Hepatic stellate cell (primary cell): ENCODE measurements at regions not wholly inside any gene's neighbourhood (a gene's known extent, or its start where the extent isn't known, plus 50 kb on each side); places are given as distances from the start of the nearest gene placed in this dataset.
"Not testable (repeated sequence)": the region's sequence is repeated elsewhere in the genome, so short reads cannot be mapped to it uniquely, and the experiment has no call there.

Source experiments
- DNase-seq: peaks from one replicate; pipeline ENCODE4 v3.0.0; 2011; ENCODE audit warnings: low spot score

DNA sequence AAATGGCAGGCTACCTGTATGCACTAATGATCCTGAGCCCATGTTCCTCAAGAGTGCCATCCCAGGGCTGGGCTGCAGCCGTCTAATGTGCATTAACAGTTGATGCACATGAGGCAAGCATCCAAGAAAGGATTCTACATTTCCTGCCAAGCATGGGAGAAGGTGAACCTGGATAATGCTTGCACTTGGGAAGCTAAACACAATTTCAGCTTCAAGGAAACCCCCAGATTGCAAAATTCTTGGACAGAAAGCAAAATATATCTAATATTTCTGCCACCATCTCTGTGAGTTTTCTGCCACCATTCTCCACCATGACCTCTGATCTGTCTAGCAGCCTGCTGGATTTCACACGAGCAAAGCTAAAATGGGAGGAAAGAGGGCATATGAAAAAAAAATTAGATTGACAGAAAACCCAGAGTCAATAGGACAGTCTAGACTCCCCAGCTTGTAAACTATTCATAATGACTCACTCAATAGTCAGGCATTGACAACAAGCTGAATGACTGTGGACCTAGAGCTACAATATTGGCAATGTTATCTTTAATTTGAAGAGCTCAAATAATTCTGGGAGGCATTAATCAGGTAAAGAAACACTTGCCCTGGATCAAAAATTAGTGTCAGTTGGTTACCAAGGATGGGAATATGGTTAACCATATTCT lies 91.9 kb upstream of the BCL2L14 start:
- DNase-seq = no peak

- no peak for DNase-seq
Observed at GRCh38 chr12:11980115-11980514, 90.6 kb upstream of the BCL2L14 start.

DNA sequence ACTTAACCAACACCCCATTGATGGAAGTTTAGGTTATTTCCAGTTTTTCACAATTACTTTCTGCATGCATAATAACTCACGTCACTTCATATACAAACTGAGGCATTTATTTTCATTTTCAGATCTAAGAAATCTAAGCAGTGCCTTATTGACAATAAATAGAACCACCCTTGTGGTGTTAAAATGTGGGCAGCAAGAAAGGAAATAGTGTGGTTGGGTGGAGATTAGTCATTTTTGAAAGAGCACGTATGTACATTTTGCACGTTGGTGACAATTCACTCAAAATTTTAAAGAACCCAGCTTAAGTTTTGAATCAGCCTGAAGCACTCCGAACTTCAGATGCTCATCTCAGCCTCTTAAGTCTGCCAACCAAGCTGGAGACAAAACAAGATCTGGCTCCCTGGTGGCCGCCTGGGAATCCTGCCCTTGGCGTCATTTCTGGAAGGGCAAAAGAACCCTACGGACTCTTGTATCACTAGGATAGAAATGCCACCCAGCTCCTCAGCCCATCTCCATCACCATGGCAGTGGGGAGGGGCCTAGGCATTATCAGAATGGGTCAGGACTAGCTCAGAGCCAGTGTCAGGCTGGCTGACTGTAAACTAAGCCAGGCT lies 89.5 kb upstream of the BCL2L14 start:
- no peak for DNase-seq

DNA sequence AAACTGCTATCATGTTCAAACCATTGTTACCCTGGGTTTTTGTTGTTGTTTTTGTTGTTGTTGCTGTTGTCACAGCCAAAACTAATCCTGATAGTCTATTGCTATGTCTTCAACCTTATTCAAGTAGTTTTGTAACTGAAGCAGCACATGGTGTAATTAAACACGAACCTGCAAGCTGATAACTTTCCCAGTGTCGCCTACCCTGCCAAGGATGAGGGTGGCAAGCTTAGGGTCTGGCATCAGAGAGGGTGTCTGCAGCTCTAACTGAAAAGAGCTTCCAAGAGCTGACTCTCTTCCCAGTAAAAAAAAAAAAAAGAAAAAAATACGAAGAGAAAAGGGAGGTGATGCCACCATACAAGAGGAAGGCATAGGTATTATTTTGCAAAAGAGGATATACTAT lies 86.3 kb upstream of the BCL2L14 start:
- DNase-seq = no peak

- no peak for DNase-seq
Observed at GRCh38 chr12:11986165-11986564, 84.6 kb upstream of the BCL2L14 start.

DNA sequence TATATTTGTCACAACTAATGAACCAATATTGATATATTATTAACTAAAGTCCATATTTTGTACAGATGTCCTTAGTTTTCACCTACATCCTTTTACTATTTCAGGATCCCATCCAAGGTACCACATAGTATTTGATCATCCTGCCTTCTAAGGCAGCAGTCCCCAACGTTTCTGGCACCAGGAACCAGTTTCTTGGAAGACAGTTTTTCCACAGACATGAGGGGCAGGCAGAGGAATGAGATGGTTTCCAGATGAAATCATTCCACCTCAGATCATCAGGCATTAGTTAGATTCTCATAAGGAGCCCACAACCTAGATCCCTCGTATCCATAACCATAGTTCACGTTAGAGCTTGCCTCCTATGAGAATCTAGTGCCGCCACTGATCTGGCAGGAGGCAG lies 82.8 kb upstream of the BCL2L14 start:
- DNase-seq = no peak

DNA sequence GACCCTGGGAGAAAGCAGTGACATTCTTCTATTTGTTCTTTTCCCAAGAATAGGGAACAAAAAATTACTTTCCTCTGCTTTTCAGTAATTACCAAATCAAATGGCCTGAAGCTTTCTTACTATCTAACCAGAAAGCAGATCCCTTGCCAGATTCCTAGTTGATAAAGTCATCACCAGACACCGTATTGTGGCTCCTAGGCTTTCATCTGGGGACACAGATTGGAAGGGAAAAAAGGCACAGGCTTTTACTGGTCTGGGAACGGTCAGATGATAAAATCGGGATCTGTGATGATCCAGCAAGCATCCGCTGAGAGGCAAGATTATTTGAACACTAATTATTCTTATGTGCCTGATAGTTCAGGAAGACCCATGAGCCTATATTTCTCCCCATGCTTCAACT lies 79.1 kb upstream of the BCL2L14 start:
- DNase-seq = no peak

GRCh38 chr12:11992515-11992914 lies 78.2 kb upstream of the BCL2L14 start:
- DNase-seq = no peak

DNA sequence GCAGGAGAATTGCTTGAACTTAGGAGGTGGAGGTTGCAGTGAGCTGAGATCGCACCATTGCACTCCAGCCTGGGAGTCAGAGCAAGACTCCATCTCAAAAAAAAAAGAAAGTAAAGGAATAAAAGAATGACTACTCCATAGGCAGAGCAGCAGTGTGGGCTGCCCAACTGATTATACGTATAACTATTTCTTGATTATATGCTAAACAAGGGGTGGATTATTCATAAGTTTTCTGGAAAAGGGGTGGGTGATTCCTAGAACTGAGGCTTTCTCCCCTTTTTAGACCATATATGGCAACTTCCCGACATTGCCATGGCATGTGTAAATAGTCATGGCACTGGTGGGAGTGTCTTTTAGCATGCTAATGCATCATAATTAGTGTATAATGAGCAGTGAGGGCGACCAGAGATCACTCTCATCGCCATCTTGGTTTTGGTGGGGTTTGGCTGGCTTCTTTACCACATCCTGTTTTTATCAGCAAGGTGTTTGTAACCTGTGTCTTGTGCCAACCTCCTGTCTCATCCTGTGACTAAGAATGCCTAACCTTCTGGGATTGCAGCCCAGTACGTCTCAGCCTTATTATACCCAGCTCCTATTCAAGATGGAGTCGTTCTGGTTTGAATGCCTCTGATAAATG lies 72.3 kb upstream of the BCL2L14 start:
- DNase-seq = not testable (repeated sequence)

DNA sequence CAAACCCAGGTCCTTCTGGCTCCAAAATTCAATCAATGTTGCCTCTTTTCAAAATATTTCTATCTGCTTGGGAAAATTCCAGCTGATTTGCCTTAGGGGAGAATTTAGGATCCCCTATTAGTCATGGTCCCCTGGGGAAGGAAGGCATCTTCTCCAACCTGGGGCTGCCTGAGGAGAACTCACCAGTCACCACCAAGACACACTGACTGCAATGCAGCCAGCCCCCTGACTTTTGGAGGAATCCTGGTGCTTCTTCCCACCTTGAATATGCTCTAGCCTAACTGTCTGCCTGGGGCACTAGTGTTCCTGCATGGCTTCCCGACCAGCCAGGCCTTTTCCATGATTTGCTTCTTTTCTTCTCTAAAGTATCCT lies 71.8 kb upstream of the BCL2L14 start:
- no peak for DNase-seq

GRCh38 chr12:12003609-12004008 lies 67.1 kb upstream of the BCL2L14 start:
- DNase-seq = no peak

- DNase-seq = no peak
Observed at GRCh38 chr12:12004524-12004923, 66.2 kb upstream of the BCL2L14 start.

DNA sequence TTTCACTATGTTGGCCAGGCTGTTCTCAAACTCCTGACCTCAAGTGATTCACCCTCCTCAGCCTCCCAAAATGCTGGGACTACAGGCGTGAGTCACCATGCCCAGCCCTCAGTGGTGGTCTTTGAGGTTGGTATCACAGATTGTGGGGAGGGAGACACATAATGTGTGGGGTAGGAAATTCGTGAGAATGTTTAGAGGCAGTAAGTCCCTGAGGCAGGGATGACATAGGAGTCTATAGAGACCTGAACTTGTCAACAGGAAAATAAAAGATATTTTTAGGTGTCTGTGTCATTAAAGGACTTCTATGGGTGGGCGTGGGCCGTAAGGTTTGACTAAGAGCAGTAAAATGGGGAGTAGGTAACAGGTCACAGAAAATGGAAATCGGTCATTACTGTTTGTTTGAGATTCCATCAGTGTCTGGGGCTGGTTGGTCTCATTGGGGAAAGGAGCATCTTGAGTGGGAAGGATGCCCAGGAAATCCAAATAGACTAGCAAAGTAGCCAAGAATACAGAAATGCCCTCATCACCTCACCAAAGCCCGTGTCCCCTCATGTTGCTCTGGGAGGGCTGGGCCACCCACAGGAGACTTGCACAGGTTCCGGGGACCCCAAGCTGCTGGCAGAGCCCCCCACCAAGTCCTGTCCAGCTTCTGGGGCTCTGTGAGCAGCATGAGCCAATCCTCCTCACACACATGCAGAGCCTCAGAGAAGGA lies 63.6 kb upstream of the BCL2L14 start:
- DNase-seq = no peak

GRCh38 chr12:12007713-12008231 lies 63.0 kb upstream of the BCL2L14 start:
- no peak for DNase-seq

DNA sequence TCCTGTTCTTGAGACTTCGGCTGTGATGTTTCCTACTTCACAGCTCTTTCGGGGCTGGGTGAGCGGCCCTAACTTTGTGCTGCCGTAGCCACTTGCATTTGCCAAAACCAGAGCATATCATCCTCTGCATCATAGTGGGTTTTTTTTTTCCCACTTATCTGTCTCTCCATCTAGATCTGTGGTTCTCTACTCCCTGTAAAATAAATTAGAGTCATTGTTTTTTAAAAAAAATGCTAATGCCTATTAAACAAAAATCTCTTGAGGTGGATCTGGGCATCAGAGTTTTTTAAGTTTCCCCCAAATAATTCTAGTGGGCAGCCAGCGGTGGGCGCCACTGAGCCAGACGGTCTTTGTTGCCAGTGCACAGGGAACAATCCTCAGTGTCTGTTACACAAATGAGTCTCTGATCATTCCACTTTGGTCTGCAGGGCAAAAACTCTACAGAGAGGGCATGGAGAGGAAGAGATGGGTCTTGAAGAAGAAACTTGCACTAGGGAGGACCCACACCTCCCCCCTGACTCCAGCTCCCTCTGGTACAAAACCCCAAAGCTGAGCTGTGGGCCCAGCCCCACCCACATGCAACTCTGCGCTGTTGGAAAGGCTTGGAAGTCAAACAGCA lies 62.4 kb upstream of the BCL2L14 start:
- DNase-seq = no peak

DNA sequence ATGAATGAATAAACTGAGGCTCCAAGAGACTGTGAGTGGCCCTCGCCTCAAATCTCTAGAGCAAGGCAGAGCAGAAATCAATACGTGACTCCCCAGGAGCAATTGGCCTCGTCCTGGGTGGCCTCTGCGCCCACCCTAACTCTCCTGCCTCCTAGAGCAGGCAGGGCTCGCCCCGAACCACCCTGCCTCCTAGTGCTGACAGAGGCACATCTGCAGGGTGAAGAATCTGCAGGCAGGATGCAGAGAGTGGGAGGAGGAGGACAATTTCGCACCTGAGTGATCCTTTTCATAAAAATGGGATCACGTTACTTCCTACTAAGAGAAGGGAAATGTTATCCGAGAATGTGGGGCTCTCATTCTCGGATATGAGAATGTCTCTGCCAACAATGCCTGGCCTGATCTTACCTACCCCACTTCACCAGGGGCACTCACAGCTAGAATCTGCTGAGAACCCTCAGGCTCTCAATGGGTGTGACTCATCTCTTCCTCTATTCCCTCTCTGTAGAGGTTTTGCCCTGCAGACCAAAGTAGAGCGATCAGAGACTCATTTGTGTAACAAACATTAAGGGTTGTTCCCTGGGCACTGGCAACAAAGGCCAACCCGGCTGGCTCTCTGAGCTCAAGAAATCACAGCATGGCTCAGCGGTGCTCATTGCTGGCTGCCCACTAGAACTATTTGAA lies 61.7 kb upstream of the BCL2L14 start:
- DNase-seq = no peak

DNA sequence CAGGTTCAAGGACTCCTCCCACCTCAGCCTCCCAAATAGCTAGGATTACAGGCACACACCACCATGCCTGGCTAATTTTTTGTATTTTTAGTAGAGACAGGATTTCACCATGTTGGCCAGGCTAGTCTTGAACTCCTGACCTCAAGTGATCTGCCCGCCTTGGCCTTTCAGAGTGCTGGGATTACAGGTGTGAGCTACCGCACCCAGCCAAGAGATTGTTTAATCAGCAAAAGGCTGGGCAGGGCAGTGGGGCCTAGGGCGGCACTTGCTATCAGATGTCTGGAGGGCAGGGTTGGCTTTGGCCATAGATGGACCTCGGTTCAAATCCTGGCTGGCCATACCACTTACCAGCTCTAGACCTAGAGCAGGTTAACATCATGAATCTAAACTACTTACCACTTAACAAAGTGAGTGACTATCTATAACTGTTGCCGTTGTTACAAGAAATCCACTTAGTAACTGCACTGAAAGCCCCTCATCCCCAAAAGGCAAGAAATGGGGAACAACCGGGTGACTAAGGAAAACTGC lies 60.9 kb upstream of the BCL2L14 start:
- not testable (repeated sequence) for DNase-seq

GRCh38 chr12:12010277-12011039 lies 60.3 kb upstream of the BCL2L14 start:
- peak; percentile 38 for DNase-seq

DNA sequence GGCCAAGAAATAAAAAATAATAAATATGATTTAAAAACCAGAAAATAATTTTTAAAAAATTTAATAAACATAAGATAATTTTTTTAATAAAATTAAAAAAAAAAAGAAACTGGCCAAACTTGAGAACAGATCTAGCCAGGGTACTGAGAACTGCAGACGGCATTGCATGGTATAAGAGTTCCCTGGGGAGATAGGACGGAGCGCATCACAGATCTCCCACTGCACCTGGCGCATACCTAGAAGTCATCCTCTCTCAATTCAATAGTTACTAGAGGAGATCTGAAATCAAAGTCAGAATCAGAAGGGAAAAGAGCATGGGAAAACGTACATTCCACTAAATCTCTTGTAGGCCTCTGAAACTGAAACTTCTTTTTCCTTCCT lies 58.9 kb upstream of the BCL2L14 start:
- no peak for DNase-seq

- no peak for DNase-seq
Observed at GRCh38 chr12:12015073-12015685, 55.6 kb upstream of the BCL2L14 start.
